ENCODE measurements at regions not wholly inside any gene's neighbourhood (a gene's known extent, or its start where the extent isn't known, plus 50 kb on each side); places are given as distances from the start of the nearest gene placed in this dataset.
A peak's percentile ranks its signal among the peaks of the same experiment; 100 is the strongest.

- TF ChIP-seq PRDM4 (tag by site-specific recombination; IDR thresholded peaks at IDR 0.05) (0 out of 2 replicates have a peak, but pooled peaks have one; percentile 51), ZNF239 (tag by site-specific recombination; IDR thresholded peaks at IDR 0.05) (no peak), ZNF623 (tag by site-specific recombination; IDR thresholded peaks at IDR 0.05) (no peak), SCRT2 (tag by site-specific recombination; IDR thresholded peaks at IDR 0.05) (no peak), ZNF571 (tag by site-specific recombination; IDR thresholded peaks at IDR 0.05) (no peak), ZFP69B (tag by site-specific recombination; IDR thresholded peaks at IDR 0.05) (no peak), SETDB1 (IDR thresholded peaks at IDR 0.05; ENCODE audit: insufficient read length, low read length) (no peak), ZNF23 (tag by site-specific recombination; IDR thresholded peaks at IDR 0.05; ENCODE audit: borderline replicate concordance) (no peak), ZNF837 (tag by site-specific recombination; IDR thresholded peaks at IDR 0.05) (no peak), KLF10 (tag by site-specific recombination; IDR thresholded peaks at IDR 0.05) (no peak), ZNF2 (tag by site-specific recombination; IDR thresholded peaks at IDR 0.05) (no peak), ZBTB7A (tag by site-specific recombination; IDR thresholded peaks at IDR 0.05; ENCODE audit: low read depth) (no peak), PRDM2 (tag by site-specific recombination; IDR thresholded peaks at IDR 0.05; ENCODE audit: borderline replicate concordance) (no peak), ZNF610 (tag by site-specific recombination; IDR thresholded peaks at IDR 0.05; ENCODE audit: borderline replicate concordance) (no peak), ZNF169 (tag by site-specific recombination; IDR thresholded peaks at IDR 0.05) (no peak), ZBTB11 (tag by site-specific recombination; conservative IDR thresholded peaks at IDR 0.05; ENCODE audit: low read depth) (peak; percentile 92), ZEB2 (tag by site-specific recombination; IDR thresholded peaks at IDR 0.05) (no peak), ZNF664 (tag by site-specific recombination; IDR thresholded peaks at IDR 0.05) (no peak), ZNF335 (tag by site-specific recombination; conservative IDR thresholded peaks at IDR 0.05) (peak; percentile 91), MYNN (tag by site-specific recombination; IDR thresholded peaks at IDR 0.05; ENCODE audit: borderline replicate concordance) (no peak), ZNF530 (tag by site-specific recombination; IDR thresholded peaks at IDR 0.05; ENCODE audit: low read depth) (0 out of 2 replicates have a peak, but pooled peaks have one; percentile 16), ZNF626 (tag by site-specific recombination; IDR thresholded peaks at IDR 0.05) (no peak), ZNF221 (tag by site-specific recombination; IDR thresholded peaks at IDR 0.05; ENCODE audit: borderline replicate concordance) (no peak), ZBTB1 (tag by site-specific recombination; IDR thresholded peaks at IDR 0.05) (no peak), ZNF416 (tag by site-specific recombination; IDR thresholded peaks at IDR 0.05) (no peak), ZBTB44 (tag by site-specific recombination; IDR thresholded peaks at IDR 0.05) (peak; percentile 33)
Measured at GRCh38 chr12:93223440-93224426, 154.0 kb upstream of the NUDT4 start (continued).

All from HEK293 (cell line).